ENCODE measurements at regions not wholly inside any gene's neighbourhood (a gene's known extent, or its start where the extent isn't known, plus 50 kb on each side); places are given as distances from the start of the nearest gene placed in this dataset.

DNA sequence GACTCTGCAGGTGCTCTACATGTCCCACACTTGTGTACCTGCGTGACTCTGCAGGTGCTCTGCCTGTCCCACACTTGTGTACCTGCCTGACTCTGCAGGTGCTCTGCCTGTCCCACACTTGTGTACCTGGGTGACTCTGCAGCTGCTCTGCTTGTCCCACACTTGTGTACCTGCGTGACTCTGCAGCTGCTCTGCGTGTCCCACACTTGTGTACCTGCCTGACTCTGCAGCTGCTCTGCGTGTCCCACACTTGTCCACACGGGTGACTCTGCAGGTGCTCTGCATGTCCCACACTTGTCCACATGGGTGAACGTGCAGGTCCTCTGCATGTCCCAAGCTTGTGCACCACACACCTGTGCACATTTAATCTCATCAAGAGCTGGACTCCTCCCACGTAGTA, 576.7 kb upstream of the SALL3 start:
- intact Hi-C loops (cut with DNase I, micrococcal nuclease): no loop called here
- no peak for DNase-seq
- Histone ChIP-seq H3K4me3 (no peak overlapping the region), H3K4me1 (ENCODE audit: low read depth) (no peaks in the 10 kb centered on the region), H3K9me3 (no peaks in the 10 kb centered on the region), H3K36me3 (ENCODE audit: low read depth) (no peaks in the 10 kb centered on the region)
- no peak for ATAC-seq
- TF ChIP-seq, protein P1, sequence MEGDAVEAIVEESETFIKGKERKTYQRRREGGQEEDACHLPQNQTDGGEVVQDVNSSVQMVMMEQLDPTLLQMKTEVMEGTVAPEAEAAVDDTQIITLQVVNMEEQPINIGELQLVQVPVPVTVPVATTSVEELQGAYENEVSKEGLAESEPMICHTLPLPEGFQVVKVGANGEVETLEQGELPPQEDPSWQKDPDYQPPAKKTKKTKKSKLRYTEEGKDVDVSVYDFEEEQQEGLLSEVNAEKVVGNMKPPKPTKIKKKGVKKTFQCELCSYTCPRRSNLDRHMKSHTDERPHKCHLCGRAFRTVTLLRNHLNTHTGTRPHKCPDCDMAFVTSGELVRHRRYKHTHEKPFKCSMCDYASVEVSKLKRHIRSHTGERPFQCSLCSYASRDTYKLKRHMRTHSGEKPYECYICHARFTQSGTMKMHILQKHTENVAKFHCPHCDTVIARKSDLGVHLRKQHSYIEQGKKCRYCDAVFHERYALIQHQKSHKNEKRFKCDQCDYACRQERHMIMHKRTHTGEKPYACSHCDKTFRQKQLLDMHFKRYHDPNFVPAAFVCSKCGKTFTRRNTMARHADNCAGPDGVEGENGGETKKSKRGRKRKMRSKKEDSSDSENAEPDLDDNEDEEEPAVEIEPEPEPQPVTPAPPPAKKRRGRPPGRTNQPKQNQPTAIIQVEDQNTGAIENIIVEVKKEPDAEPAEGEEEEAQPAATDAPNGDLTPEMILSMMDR (IDR thresholded peaks at IDR 0.05): no peak

DNA sequence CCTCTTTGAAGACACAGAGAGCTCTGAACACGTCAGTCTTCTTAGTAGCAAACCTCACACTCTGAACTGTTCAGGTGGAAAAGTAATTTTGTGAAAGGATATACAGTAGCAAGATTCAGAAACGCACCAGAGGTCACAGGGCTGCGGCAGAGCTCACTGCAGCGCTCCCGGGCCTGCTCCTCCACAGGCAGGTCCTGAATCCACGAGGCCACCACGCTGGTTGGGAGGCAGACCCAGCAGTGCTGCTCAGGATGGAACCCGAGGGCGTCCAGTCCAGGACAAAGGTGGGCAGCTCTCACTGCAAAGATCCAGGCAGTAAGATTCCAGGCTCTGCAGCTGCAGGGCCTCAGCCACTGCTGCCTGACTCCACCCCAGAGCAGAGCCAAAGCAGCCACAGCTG, 576.2 kb upstream of the SALL3 start:
- ATAC-seq: no peak
- no peaks in the 10 kb centered on the region for H3K9me3 ChIP-seq
- no peak for DNase-seq
- intact Hi-C loops (cut with DNase I, micrococcal nuclease): no loop called here
- TF ChIP-seq, protein P1 (IDR thresholded peaks at IDR 0.05): no peak
- no peak overlapping the region for H3K4me3 ChIP-seq
- H3K36me3 ChIP-seq (ENCODE audit: low read depth): no peaks in the 10 kb centered on the region
- H3K4me1 ChIP-seq (ENCODE audit: low read depth): no peaks in the 10 kb centered on the region

- Histone ChIP-seq H3K9me3 (no peaks in the 10 kb centered on the region), H3K4me3 (no peak overlapping the region), H3K36me3 (ENCODE audit: low read depth) (no peaks in the 10 kb centered on the region), H3K4me1 (ENCODE audit: low read depth) (no peaks in the 10 kb centered on the region)
- intact Hi-C loops (cut with DNase I, micrococcal nuclease): no loop called here
- TF ChIP-seq, protein P1 (IDR thresholded peaks at IDR 0.05): no peak
- ATAC-seq (no peak), DNase-seq (no peak)
Observed at GRCh38 chr18:78405763-78406162, 573.9 kb upstream of the SALL3 start.

DNA sequence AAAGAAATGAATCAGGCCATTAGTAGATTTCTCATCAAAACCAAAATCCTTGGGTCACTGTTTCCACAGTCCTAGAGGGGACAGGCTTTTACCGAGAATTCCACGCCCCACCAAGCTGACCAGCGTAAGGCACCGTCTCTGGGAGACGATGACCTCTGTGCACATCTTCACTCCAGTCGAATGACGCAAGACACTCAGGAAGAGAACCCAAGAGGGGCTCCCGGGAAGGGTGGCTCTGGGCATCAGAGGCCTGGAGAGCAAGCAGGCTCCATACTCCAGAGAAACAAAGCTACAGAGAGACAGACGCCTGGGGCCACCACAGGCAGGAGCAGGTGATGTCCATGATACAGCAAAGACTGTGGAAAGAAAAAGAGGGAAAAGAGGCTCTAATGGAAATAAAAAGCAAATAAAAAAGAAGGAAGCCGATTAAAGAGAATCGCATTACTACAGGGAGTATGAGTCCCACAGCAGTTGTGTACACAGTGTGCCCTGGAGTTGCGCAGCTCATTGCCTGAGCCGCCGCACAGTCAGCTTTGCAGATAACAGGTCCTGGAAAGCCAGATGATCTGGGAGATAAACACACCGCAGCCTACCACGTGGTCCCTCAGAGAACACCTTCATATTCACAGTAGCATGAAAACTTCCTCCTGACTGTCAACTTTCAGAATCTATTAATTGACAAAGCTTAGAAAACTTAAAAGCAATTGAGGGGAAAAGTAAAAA, 572.7 kb upstream of the SALL3 start:
- Histone ChIP-seq H3K4me3 (no peak overlapping the region), H3K36me3 (ENCODE audit: low read depth) (no peaks in the 10 kb centered on the region), H3K9me3 (no peaks in the 10 kb centered on the region), H3K4me1 (ENCODE audit: low read depth) (no peaks in the 10 kb centered on the region)
- TF ChIP-seq, protein P1 (IDR thresholded peaks at IDR 0.05): no peak
- DNase-seq (peak in 2 of 3 donors; percentile 48 to 59), ATAC-seq (peak; percentile 87)
- intact Hi-C loops (cut with DNase I, micrococcal nuclease): no loop called here

DNA sequence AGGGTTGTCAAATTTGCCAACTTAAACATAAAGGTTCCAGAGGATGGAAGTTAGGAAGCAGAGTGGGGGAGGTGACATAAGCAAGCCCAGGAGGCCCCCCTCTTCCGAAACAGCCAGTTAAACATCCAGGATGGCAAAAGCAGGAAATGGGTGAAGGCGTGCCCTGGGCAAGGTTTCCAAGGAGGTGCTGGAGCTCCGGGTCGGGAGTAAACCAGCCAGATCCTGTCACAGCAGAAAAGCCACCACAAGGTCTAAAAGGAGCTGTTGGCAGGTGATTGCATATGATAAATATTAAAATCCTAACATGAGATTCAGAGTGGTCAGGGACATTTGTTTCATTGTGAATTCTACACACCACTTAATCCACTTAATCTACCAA, 572.2 kb upstream of the SALL3 start:
- intact Hi-C loops (cut with DNase I, micrococcal nuclease): no loop called here
- TF ChIP-seq, protein P1 (IDR thresholded peaks at IDR 0.05): no peak
- Histone ChIP-seq H3K4me3 (no peak overlapping the region), H3K36me3 (ENCODE audit: low read depth) (no peaks in the 10 kb centered on the region), H3K4me1 (ENCODE audit: low read depth) (no peaks in the 10 kb centered on the region), H3K9me3 (no peaks in the 10 kb centered on the region)
- DNase-seq (peak in 2 of 3 donors; percentile 54 to 65), ATAC-seq (peak; percentile 82)

DNA sequence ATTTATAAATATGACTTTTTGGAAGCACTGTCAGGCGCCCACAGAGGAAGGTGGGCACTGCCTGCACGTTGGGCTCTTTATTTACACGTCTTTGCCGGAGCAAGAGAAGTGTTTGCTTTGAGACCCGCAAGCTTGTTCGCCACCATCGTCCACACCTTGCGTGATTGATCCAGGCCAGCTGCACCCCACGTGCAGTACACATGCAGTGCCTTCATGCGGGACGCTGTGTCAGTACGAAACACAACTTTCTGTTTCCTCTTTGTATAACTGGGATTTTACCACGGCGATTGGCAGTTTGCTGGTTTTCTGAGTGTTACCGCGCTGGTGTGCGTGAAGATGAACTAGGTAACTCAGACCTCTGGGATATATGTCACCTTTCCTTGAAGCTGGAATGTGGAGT, 571.0 kb upstream of the SALL3 start:
- H3K4me1 ChIP-seq (ENCODE audit: low read depth): no peaks in the 10 kb centered on the region
- TF ChIP-seq, protein P1 (IDR thresholded peaks at IDR 0.05): no peak
- no peaks in the 10 kb centered on the region for H3K9me3 ChIP-seq
- no peaks in the 10 kb centered on the region for H3K36me3 ChIP-seq (ENCODE audit: low read depth)
- ATAC-seq (no peak), DNase-seq (no peak)
- no peak overlapping the region for H3K4me3 ChIP-seq
- intact Hi-C loops (cut with DNase I, micrococcal nuclease): no loop called here
